DND-41 (cell line): ENCODE measurements at regions not wholly inside any gene's neighbourhood (a gene's known extent, or its start where the extent isn't known, plus 50 kb on each side); places are given as distances from the start of the nearest gene placed in this dataset.
"Not testable (repeated sequence)": the region's sequence is repeated elsewhere in the genome, so short reads cannot be mapped to it uniquely, and the experiment has no call there.

Experiments
- EZH2 ChIP-seq: IDR thresholded peaks from 3 replicates; pipeline ENCODE4 v1.6.1; 2012; ENCODE audit warnings: borderline replicate concordance, low read depth, mild to moderate bottlenecking, moderate library complexity, low read length, inconsistent platforms; ENCODE audit not compliant: severe bottlenecking
- TF ChIP-seq, protein P1 (sequence below): IDR thresholded peaks from 2 replicates; pipeline ENCODE4 v1.5.1; 2012; ENCODE audit warnings: borderline replicate concordance, low read length, moderate library complexity, mild to moderate bottlenecking; ENCODE audit not compliant: poor library complexity, severe bottlenecking; ENCODE audit errors: extremely low read depth

GRCh38 chr4:8961343-8961742 is 89.7 kb upstream of the HMX1 start:
- TF ChIP-seq, protein P1, sequence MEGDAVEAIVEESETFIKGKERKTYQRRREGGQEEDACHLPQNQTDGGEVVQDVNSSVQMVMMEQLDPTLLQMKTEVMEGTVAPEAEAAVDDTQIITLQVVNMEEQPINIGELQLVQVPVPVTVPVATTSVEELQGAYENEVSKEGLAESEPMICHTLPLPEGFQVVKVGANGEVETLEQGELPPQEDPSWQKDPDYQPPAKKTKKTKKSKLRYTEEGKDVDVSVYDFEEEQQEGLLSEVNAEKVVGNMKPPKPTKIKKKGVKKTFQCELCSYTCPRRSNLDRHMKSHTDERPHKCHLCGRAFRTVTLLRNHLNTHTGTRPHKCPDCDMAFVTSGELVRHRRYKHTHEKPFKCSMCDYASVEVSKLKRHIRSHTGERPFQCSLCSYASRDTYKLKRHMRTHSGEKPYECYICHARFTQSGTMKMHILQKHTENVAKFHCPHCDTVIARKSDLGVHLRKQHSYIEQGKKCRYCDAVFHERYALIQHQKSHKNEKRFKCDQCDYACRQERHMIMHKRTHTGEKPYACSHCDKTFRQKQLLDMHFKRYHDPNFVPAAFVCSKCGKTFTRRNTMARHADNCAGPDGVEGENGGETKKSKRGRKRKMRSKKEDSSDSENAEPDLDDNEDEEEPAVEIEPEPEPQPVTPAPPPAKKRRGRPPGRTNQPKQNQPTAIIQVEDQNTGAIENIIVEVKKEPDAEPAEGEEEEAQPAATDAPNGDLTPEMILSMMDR = peak; percentile 58
- TF ChIP-seq EZH2 = not testable (repeated sequence)
